D721Med (cell line): ENCODE measurements at regions not wholly inside any gene's neighbourhood (a gene's known extent, or its start where the extent isn't known, plus 50 kb on each side); places are given as distances from the start of the nearest gene placed in this dataset.

ENCODE experiments used
- DNase-seq: peaks from one replicate; pipeline ENCODE4 v3.0.0; 2011; ENCODE audit warnings: low spot score; ENCODE audit not compliant: insufficient read length
- FAIRE-seq: peaks from 2 replicates; lab custom pipeline; 2011; peaks lifted over from hg19 to GRCh38; lab: Jason Lieb, UNC
- CTCF ChIP-seq: IDR thresholded peaks from 2 replicates; pipeline ENCODE4 v1.5.1; 2012; ENCODE audit warnings: mild to moderate bottlenecking, control low read depth; ENCODE audit not compliant: insufficient read depth; ENCODE audit errors: missing control alignments

DNA sequence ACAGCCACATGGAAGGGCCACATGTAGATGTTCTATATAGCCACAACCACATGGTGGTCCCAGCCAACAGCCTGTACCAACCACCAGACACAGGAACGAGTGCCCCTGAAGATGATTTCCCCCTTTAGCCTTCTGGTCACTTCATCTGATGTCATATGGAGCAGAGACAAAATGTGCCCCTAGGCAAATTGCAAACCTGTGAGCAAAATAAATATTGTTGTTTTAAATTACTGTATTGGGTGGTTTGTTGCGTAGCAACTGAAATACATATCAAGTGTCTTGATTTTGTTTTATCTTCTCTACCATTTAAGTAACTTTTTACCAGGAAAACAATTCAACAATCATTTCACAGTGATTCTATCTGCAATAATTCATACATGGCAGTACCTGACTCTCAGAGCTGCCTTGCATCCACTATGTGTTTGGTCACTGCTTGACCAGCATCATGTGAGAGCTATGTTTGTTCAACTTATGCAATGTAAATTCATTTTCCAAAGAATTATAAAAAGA, 142.5 kb upstream of the VLDLR start:
- TF ChIP-seq CTCF, result no peak
- DNase-seq, result no peak
- FAIRE-seq, result no peak

DNA sequence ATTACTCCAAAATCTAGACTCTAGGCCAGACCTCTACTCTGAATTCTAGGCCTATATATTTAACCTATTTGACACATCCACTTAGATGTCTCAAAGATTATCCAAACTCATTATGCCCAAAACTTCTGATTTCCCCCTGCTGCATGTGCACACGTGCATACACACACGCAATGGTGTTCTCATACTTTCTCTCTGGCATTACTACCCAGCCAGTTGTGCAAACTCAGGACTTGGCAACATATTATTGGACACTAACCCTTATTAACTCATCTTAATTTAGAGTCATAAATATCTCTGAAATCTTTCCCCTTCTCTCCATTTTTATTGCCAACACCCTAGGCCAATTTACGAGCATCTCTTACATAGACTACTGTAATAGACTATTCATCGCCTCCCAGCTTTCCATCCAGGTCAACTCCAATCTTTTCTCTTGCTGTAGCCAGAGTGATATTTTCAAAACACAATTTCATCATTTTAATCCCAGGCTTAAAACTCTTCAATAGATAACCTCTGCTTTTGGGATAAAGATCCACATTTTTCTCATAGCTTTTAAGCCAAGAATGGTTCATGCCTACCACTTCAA, 141.2 kb upstream of the VLDLR start:
- FAIRE-seq, result no peak
- no peak for DNase-seq
- TF ChIP-seq CTCF, result no peak

GRCh38 chr9:2481216-2481615, 140.4 kb upstream of the VLDLR start:
- FAIRE-seq (no peak), DNase-seq (no peak)
- no peak for TF ChIP-seq CTCF

DNA sequence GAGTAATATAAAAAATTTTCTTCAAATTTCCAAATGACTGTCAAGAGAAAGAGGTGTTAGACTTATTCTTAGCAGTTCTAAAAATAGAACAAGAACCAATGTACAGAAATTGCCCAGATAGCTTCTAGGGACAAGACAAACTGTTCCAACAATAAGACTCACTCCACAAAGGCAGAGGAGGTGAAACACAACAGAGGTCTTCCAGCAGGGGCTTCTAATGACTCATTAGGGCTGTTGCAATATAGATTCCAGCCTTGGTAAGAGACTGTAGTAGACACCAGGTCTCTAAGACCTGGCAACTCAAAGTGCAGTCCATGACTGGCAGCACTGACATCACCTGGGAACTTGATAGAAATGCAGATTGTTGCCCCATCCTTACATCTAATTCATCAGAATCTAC, 134.6 kb upstream of the VLDLR start:
- no peak for TF ChIP-seq CTCF
- DNase-seq (no peak), FAIRE-seq (no peak)

DNA sequence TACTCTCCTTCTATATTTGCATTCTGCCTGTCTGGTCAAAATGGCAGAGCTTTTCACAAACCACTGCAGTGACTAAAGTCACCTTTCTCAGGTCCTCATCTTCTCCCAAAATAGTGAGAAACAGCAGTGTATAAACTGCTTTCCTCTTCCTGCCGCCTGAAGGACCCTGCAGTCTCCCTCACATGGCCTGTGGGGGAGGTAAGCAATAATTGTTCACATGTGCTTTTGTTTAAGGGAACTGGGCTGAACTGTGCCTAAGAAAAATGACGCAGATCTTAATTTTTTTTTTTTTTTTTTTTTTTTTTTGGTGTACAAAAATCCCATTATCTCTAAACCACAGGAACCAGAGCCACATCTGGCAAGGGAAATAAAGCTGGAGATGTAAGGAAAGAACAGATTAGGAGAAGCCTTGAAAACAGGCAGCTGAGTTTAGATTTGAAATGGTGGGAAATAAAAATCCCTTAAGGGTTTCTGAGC, 131.7 kb upstream of the VLDLR start:
- no peak for FAIRE-seq
- TF ChIP-seq CTCF, result no peak
- DNase-seq, result no peak

DNA sequence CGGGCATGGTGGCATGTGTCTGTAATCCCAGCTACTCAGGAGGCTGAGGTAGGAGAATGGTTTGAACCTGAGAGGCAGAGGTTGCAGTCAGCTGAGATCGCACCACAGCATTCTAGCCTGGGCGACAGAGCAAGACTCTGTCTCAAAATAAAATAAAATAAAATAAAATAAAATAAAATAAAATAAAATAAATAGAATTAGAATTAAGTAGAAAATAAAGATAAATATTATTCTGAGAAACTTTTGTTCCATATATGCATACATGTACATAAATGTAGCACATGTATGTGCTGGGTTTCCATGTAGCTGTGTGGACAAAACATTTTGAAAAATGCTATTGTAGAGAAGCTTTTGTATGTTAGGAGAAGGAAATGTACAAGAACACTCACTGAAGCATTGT, 129.4 kb upstream of the VLDLR start:
- DNase-seq (no peak), FAIRE-seq (no peak)
- no peak for TF ChIP-seq CTCF

DNA sequence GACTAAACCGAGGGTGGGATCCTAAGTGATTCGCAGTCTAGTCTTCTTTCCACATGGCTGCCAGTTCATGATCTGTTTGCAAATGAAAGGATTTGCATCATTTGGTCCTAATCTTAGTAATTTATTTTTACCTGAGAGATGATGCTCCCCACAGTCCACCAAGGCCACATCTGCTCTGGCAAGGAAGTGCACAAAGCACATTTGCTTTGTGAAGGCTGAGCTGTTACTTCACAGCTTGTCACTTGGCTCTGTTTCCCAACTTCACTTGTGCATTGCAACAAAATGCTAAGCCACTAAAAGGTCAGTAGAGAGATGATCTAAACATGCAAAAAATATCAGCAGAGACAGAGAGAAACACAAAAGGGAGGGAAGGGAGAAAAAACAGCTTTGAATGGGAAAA, 128.5 kb upstream of the VLDLR start:
- FAIRE-seq (no peak), DNase-seq (no peak)
- TF ChIP-seq CTCF, result no peak
